ENCODE measurements at regions not wholly inside any gene's neighbourhood (a gene's known extent, or its start where the extent isn't known, plus 50 kb on each side); places are given as distances from the start of the nearest gene placed in this dataset.

DNA sequence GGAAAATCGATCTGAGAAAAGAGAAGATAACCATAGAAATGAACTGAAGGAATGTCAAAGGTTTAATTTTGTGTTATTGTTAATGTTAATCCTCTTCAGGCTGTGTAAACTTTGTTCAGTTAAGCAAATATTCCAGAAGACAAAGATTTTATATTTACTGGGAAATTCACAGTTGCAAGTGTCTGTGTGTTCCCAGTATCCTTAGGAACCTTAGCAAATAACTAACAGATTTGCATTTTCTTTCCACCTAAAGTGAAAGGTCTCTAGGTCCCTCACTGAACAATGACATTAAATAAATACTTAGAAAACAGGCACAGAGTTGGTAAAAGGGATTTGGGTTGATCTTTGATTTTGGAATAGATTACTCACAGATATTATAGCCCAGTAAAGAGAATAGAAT, 324.7 kb downstream of the C4orf33 start:
- DNase-seq (ENCODE audit: low read depth): no peak

DNA sequence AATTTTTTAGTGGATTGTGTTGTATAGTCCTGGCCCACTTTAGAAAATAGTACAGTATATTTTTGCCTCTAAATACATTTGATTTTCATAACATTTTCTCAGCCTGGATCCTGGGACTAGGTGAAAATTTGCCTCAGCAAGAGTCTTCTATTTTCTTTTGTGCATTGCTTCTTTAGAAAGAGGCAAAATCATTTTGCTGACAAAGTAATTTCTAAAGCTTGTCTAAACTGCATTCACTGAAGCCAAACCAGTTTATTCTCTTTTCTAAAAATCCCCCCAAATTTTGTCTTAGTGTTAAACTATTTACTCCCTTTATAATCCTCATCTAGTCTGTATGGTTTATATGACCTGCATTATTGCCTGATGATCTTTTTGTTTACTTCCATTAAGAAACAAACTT, 326.3 kb downstream of the C4orf33 start:
- DNase-seq (ENCODE audit: low read depth): no peak

DNA sequence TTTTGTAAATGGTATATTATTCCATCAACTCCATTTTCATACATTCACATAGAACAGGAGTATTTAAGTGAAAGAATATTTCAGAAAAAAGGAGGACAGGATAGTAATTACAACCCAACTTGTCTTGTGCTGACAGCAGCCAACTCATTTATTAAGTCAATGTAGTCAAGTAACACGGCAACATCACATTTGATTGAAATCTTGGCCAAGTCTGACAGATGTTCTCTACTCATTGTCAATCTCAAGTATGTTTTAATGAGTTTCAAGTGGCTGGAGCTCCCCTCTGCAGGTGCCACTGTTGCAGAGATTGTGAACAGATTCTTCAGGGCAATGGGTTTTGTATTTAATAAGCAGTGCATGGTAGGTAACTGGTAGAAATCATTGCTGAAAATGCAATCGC, 332.5 kb downstream of the C4orf33 start:
- no peak for DNase-seq (ENCODE audit: low read depth)

DNA sequence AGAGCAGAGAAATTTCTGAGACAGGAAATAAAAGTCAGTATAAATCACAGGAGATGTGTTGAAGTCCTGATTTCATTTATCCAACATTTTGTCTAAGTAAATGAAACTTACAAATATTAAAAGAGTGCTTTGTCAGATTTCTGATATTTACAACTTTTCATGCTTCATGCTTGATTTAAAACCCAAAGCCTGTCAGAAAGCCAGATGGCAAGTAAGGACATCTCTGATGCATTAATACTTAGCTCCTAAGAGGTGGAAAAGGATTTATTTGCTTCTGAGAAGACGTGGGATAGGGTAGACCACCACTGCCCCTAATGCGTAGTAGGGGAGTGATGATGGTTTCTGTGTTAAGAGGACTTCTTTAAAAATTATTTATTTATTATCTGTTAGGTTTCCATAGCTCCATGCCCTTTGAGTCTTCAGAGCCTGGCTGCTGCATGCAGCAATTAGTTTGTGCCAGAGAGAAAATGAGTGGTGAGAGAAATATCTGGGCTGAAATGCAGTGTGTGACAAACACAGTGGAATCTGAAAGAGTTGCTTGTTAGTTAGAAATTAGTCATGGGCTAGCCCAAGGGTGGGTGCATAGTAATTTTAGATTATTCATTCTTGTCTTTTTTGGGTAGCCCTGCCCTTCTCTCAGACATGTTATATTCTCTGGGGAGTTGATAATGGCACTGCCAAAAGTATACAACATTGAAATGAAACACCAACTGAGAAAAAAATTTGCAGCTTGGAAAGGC, 333.8 kb downstream of the C4orf33 start:
- no peak for DNase-seq (ENCODE audit: low read depth)

DNA sequence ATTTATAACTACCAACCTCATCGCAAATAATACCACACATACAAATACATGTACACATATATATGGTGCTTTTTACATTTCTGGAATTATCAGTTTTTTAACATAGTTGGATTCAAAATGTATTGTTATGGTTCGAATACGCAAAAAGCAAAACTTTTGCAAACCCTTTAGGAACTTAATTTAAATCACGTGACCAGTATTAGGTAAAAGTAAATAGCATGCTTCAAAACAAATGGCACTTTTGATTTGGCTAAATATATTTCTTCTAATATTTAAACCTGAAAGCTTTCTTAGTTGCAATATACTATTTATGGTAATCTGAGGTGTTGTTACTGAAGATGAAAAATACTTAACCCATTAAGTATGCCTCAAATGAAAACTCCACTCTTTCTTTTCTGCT, 341.4 kb downstream of the C4orf33 start:
- no peak for DNase-seq (ENCODE audit: low read depth)

DNA sequence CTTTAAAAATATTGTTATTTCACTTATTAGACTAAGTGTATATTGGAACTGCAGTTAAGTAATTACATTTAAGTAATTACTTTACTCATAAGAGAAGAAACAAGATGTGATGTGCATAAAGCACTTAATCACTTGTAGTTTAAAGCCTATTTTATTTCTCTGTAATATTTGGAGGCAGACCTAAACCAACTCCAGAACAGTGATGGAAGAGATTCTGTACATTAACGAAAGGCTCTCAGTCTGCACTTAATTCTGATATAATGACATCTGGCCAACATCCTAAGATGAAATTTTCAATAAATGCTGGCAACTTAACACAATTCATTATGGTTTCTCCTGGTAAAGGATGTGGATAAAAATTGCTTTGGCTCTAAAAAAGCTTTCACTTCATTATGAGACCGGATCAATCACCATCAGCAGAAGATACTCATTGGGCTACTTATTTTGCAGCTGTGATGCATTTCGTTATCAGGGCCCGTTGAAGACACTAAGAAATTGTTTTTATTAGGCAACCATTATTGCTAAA, 342.6 kb downstream of the C4orf33 start:
- DNase-seq (ENCODE audit: low read depth): no peak

DNA sequence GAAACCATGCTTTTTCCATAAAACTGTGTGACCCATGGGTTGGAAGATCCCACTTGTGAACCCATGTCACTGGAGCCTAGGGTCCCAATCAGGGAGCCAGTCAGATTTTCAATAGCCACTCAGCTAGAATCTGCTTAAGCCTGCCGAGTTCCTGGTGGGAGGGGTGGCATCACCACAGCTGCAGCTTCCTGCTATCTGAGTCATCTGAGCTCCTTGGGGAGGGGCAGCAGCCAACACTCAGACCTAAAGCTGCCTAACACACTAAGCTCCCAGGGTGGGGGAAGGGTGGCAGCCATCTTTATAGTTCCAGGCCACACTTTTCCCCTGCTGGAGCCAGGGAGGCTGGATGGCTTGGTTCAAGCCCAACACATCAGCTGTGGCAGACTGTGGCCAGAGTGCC, 350.1 kb downstream of the C4orf33 start:
- DNase-seq (ENCODE audit: low read depth): no peak

DNA sequence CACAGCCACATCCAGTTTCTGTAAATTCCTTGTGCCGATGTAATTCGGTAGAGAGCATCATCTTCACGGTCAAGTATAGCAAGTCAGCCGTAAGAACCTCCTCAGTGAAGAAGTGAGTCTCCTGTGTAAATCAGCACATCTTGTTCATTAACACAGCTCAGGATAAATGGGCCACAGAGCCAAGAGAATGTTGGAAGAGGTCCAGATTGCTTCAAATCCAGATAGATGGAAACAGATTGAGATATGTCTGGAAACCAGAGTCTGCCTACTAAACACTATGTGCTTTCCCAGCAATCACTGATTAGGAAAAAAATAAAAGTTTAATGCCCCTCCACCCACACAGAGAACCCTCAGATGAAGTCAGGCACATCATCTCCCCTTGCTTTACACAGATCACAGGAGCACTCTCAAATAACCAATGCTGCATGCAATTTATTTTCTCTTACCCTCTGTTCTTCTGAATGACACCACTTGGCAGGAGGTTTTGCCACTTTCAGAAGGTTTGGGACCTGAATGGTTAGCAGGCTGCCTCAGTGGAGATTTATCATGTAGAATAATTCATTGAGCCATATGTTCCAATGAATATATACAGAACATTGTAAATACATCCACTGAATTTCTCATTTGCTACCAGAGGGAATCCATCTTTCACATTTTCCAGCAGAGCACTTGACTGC, 357.7 kb downstream of the C4orf33 start:
- no peak for DNase-seq (ENCODE audit: low read depth)

DNA sequence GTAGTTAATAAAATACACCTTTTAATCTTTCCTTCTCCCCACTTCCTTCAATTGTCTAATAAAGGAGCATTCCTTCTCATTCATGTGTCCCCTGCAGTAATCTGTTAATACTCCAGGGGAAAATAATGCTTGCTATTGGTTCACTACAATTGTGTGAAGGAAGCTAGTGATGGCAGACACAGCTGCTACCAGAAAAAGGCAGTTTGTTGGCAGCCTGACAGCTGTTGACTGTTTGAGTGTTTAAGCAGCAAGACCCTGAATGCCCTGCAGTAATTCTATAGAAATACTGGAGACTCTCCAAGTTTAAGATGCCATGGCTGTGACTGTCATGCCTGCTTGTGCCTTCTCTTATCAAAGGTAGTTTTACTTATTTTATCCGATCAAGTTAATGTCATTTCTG, 359.5 kb downstream of the C4orf33 start:
- no peak for DNase-seq (ENCODE audit: low read depth)

DNA sequence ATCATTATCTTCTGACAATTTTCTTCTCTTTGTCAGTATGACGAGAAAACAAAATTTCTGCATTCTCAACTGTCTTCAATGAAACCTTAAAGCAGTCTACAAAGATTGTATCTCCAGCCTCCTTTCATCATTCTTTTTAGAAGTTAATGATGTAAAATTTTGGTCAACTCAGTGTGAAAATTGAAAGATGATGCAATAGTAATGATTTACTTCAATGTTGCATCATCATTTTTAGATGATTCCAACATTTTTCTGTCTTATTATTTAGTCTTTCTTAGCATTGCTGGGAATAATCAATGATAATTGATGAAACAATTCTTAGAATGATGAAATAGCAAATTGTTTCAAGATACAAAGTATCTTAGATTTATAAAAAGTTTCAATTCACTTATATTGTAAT, 372.7 kb downstream of the C4orf33 start:
- no peak for DNase-seq (ENCODE audit: low read depth)

DNA sequence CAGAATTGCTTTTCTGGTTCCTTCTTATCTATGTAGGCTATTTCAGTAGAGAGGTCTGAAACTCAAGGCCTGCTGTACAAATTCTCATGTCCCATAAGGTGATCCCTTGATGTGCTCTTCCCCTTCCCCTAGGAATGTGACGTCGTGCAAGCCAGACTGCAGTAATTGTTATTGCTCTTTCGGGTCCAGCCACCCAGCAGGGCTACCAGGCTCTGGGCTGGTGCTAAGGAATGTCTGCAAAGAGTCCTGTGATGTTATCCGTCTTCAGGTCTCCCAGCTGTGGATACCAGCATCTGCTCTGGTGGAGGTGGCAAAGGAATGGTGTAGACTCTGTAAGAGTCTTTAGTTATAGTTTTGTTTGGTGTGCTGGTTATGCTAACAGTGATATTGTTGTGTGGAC, 378.7 kb downstream of the C4orf33 start:
- no peak for DNase-seq (ENCODE audit: low read depth)

DNA sequence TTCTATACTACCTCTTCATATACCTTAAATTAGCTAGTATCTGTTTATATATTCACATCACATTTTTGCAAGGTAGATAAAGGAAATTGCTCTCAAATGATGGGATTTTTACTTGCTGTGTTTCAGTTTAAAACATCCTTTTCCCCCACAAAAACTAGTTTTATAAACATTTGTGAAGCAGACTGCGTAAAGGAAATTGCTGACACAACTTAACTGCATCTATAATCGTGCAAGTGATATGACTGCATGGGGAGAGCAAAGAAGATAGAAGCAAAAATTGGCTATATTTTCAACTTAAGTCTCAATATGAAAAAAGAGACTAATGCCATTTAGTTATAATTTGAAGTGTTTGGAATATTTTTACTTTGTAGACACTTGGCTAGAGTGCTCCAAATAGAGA, 385.2 kb downstream of the C4orf33 start:
- no peak for DNase-seq (ENCODE audit: low read depth)

DNA sequence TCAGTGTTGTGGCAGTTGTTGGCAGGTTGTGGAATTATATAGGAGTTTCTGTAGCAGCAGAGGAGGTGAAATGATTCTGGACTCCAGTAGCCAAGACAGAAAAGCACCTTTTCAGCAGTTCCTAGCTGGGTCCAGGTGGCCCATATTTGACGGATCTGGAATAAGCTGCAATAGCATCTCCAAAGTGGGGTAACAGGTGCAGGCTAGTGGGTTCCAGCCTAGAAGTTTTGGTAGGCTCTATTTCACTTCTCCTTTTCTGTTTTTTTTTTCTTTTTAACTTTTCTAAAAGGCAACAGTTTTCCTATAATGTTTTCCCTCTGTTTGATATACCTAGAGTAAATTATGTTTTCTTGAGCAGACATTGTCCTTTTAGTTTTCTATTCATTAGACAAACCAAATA, 392.5 kb downstream of the C4orf33 start:
- no peak for DNase-seq (ENCODE audit: low read depth)

DNA sequence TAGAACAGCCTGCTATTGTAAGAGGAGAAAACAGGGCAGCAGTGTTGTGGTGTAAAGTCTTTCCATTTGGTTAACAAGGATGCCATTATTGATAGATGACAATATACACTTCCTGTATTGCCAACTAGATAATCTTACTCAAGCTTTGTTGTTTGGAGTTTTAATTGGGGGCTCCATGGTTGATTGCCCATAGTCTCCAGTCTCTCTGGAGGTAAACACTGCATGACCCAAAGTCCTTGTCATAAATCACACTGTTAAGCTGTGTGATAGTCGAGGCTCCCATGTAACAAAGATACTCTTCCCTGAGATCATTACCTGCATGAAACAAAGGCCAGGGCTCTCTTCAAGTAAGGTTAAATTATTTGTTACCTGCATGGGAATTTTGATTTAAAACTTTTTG, 394.6 kb downstream of the C4orf33 start:
- DNase-seq (ENCODE audit: low read depth): no peak

DNA sequence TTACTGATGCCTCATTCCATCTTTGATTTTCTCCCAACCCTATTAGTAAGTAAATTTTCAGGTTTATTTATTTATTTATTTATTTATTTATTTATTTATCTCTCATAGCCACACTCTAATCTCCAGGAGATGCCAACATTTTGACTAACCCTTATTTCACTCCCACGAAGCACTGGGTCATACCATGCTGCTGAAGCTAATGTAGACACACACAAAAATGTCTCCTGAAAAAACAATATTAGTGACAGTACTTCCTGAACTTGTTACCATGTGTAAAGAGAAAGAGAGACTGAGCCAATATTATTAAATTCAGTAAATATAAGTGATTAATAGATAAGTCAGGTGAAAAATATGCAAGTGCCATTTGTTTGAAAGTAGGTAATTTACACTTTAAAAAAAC, 402.7 kb downstream of the C4orf33 start:
- no peak for DNase-seq (ENCODE audit: low read depth)

DNA sequence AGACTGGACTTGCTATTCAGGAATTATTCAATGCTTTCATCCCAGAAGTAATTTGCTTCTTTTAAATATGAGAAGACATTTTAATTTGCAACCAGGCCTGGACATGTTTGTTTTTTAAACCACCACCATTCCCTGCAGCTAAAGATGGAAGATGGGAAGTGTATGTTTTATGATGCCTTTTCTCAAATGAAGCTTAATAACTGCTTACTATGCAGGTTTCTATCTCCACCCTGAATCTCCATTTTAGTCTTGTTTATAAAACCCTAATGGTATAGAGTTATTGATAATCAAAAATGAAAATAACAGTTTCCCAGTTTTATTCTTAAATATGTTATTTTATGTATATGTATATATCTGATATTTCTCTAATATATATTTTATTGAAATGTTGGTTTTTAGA, 418.9 kb downstream of the C4orf33 start:
- DNase-seq (ENCODE audit: low read depth): no peak

DNA sequence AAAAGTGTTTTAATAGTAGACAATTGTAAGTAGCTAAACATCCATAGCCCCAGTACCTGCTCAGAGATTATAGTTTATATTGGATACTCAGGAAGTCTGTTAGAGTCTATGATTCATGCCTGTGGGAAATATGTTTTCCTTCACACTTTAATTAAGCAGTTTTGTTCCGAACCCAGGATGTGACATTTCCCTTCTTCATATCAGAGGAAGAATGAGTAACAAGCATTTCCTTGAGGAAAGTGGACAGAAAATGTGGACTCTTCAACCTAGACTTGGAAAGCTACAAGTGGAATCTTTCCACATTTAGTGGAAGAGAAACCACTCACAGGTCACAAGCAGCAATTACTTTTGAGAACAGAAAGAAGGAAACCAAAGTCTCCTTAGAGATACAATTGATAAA, 419.4 kb downstream of the C4orf33 start:
- no peak for DNase-seq (ENCODE audit: low read depth)

DNA sequence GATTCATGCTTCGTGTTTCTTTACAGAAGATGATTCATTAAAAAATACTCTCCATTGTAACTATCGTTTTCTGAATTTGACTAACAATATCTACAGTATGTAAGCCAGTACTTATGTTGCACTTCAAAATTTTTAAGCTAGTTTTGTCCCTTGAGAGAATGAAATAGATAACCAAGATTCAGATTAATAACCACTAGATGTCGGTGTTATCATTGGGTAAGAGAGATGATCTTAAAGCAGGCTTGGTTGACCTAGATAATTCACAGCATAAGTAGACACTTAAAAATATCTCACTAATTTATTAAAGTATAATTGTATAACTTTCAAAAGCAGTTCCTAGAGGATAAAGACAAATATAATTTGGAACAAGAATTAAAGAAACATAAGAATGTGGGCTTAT, 430.9 kb downstream of the C4orf33 start:
- no peak for DNase-seq (ENCODE audit: low read depth)

DNA sequence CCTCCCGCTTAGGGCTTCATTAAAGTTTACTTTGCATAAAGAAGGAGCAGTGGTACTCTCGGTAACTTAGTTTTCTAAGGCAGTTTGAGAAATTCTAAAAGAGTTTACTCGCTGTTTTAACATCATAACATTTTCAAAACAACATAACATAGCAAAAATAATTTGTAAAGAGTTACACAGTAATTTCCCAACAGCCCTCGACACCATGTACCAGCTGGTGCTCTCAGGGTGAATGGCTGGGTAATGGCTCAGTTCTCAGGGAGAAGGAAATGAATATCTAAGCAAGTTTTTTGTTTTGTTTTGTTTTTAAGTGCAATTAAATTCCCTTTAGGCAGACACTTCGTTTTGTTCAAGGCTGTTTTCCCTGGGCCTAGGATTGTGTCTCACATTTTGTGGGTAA, 435.3 kb downstream of the C4orf33 start:
- DNase-seq (ENCODE audit: low read depth): no peak

DNA sequence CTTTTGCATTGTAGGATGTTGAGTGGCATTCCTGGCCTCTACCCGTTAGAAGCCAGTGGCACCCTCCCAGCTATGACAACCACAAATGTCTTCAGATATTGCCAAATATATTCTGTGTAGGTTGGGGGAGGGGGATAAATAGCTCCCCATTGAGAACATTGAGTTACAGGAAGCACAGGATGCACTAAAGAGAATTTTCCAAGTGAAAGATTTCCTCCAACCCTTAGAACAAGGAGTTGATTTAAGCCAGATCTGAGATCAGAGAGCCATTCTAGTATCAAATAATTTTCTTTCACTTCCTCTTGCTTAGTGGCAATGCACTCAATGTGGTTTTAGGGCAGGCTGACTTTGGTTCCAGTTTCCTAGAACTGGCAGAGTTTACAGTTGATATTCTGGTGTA, 436.6 kb downstream of the C4orf33 start:
- no peak for DNase-seq (ENCODE audit: low read depth)

DNA sequence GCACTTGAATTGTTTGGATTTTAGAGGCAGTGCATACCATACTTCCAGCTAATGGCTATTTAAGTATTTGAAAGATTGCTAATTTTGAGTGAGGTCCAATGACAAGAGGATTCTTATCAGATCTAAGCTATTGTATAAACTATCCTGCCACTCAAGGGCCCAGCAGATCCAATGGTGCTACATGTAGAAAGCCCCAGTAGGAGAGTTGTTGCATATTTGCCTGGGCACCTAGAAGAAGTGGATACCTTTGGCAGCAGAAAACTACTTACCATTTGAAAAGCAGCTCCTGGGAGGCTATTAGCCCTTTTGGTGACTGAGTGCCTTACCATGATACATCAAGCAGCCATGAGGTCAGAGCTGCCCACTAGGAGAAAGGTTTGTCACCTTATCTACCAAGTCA, 447.3 kb downstream of the C4orf33 start:
- no peak for DNase-seq (ENCODE audit: low read depth)

DNA sequence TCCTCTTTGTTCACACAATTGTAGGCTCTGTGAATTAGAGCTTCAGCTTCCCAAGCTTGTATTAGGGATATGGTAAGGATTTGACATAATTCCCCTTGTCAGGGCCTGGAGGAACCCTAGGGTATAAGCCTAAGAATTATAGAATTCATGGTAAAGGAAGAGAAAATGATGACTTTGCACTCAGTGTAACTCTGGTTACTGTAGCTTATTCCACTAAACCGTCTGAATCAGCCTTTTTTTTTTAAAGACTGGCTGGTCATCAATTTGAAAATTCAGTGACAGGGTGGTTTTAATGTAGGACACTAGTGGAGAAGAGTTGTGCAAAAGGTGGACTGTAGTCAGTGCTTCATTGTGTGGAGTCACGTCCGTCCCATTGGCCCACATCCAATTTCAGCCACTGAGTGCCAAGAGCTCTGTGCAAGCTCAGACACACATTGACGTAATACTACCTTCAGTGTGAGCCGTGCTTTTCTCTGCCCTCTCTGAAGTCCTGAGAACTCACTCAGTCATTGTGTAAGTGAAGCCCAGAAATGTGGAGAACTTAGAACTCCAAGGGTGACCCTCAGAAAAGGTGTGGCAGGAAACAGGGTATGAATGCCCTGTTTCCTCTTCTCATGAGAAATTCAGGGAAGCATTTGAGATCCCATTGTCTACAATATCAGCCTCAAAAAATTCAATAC, 449.8 kb downstream of the C4orf33 start:
- DNase-seq (ENCODE audit: low read depth): no peak

DNA sequence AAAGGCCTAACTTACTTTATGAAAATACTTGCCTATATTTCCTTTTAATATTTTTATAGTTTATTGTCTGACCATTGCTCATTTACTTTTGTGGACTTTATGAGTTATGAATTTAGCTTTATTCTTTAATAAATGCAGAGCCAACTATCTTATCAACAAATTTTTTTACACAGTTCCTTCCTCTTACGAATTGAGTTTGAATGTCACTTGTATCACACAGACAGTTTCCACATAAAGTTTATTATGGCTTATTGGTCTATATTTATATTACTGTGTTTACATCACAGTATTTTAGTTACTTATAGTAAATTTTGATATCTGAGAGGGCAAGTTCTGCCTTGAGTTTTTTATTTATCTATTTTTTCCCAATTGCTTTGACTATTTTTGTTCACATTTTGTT, 450.6 kb downstream of the C4orf33 start:
- DNase-seq (ENCODE audit: low read depth): no peak
